Body of pancreas (tissue), 4 donors: ENCODE measurements at regions not wholly inside any gene's neighbourhood (a gene's known extent, or its start where the extent isn't known, plus 50 kb on each side); places are given as distances from the start of the nearest gene placed in this dataset.

Experiments
- POLR2A ChIP-seq, 3 donors: fragments of 450-650 bp; IDR thresholded peaks; one replicate each; pipeline ENCODE4 v1.6.1; 2016; ENCODE audit warnings: antibody characterized with exemption in 3 of 3, mild to moderate bottlenecking in 2 of 3
- TF ChIP-seq, protein P1 (sequence below), 7 experiments: fragments of 450-650 bp in 4 of 7; fragments of 200-600 bp in 3 of 7; sonication (generic) in 3 of 7; IDR thresholded peaks; one replicate each; pipeline ENCODE4 v1.5.1; 2016 to 2019; ENCODE audit warnings: antibody characterized with exemption in 7 of 7

DNA sequence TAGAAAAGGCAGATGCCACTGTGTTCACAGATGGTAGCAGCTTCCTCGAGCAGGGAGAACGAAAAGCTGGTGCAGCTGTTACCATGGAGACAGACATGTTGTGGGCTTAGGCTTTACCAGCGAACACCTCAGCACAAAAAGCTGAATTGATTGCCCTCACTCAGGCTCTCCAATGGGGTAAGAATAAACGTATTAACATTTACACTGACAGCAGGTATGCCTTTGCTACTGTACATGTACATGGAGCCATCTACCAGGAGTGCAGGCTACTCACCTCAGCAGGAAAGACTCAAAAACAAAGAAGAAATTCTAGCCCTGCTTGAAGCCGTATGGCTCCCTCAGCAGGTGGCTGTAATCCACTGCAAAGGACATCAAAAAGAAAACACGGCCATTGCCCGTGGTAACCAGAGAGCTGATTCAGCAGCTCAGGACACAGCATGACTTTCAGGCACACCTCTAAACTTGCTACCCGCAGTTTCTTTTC lies 197.7 kb downstream of the ZNF737 start:
- TF ChIP-seq POLR2A (IDR thresholded peaks at IDR 0.05) = peak in 1 of 3 donors; percentile 50
- TF ChIP-seq, protein P1, sequence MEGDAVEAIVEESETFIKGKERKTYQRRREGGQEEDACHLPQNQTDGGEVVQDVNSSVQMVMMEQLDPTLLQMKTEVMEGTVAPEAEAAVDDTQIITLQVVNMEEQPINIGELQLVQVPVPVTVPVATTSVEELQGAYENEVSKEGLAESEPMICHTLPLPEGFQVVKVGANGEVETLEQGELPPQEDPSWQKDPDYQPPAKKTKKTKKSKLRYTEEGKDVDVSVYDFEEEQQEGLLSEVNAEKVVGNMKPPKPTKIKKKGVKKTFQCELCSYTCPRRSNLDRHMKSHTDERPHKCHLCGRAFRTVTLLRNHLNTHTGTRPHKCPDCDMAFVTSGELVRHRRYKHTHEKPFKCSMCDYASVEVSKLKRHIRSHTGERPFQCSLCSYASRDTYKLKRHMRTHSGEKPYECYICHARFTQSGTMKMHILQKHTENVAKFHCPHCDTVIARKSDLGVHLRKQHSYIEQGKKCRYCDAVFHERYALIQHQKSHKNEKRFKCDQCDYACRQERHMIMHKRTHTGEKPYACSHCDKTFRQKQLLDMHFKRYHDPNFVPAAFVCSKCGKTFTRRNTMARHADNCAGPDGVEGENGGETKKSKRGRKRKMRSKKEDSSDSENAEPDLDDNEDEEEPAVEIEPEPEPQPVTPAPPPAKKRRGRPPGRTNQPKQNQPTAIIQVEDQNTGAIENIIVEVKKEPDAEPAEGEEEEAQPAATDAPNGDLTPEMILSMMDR (IDR thresholded peaks at IDR 0.05) = peak in 5 of 7 experiments; percentile 17 to 57 (median 53)
